Vagina (tissue), 2 donors: ENCODE measurements at regions not wholly inside any gene's neighbourhood (a gene's known extent, or its start where the extent isn't known, plus 50 kb on each side); places are given as distances from the start of the nearest gene placed in this dataset.

ENCODE experiments used
- DNase-seq, 2 donors: peaks; one replicate each; pipeline ENCODE4 v3.0.0-alpha.2; 2017; ENCODE audit errors: extremely low spot score in 2 of 2
- H3K27ac ChIP-seq: fragments of 200-600 bp; sonication (generic); one replicate; pipeline ENCODE4 v1.5.1; 2019
- H3K27me3 ChIP-seq: fragments of 200-600 bp; sonication (generic); one replicate; pipeline ENCODE4 v1.5.1; 2019
- H3K36me3 ChIP-seq, 2 donors: fragments of 200-600 bp; sonication (generic); one replicate each; pipeline ENCODE4 v1.5.1; 2017 to 2019
- H3K4me1 ChIP-seq: fragments of 200-600 bp; sonication (generic); one replicate; pipeline ENCODE4 v1.5.1; 2019
- H3K4me3 ChIP-seq, 2 donors: fragments of 200-600 bp; sonication (generic); 1 replicate in 1 of 2; 2 replicates in 1 of 2; pipeline ENCODE4 v1.5.1; 2016 to 2019
- H3K9me3 ChIP-seq: fragments of 200-600 bp; sonication (generic); one replicate; pipeline ENCODE4 v1.5.1; 2019
- POLR2A ChIP-seq, 2 donors: fragments of 450-650 bp; IDR thresholded peaks; one replicate each; pipeline ENCODE4 v1.6.1; 2017; ENCODE audit warnings: antibody characterized with exemption in 2 of 2, mild to moderate bottlenecking in 2 of 2, moderate library complexity in 2 of 2
- POLR2AphosphoS5 ChIP-seq, 2 donors: sonication (generic); formaldehyde crosslinking; IDR thresholded peaks; one replicate each; pipeline ENCODE4 v1.9.0; 2017; ENCODE audit warnings: antibody characterized with exemption in 2 of 2, mild to moderate bottlenecking in 2 of 2, low read depth in 1 of 2; ENCODE audit not compliant: insufficient read depth in 1 of 2
- intact Hi-C: fragments of 100-400 bp; cut with DNase I; formaldehyde crosslinking; loops from one replicate; pipeline ENCODE4 v1.15.1; 2023
- TF ChIP-seq, protein P1 (sequence below), 3 experiments: fragments of 450-650 bp in 2 of 3; fragments of 200-600 bp in 1 of 3; sonication (generic) in 1 of 3; IDR thresholded peaks; one replicate each; pipeline ENCODE4 v1.5.1; 2017 to 2019; ENCODE audit warnings: antibody characterized with exemption in 3 of 3, mild to moderate bottlenecking in 2 of 3, moderate library complexity in 2 of 3

DNA sequence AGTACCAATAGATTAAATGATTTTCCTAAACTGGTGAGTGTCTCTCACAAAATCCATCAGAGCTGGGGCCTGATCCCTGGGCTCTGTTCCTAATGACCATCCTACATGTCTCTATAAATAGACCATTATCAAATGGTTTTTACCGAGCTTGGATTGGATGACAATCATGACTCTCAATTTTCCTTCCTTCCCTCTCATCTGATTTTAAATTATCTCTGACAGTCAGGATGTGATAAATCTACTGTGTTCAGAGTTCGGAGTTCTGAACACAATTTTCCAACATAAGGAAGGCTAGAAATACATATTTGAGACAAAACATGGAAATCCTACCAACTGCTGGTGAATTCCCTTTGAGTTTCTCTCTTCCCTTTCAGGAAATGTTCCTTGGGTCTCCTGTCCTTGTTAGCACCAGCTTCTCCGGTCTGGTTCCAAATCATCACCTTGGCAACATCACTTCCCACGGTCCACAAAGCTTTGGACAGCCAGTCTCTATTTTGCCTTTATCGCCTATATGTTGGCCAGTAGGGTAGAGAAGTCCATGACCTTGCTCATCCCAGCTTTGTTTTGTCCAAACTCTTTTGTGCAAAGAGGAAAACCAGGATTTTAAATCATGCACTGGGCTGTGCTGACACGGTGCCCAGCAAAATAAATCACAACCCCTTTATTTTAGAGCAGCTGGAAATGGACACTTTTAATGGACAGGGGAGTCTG, 139.6 kb upstream of the ITGA6 start:
- H3K9me3 ChIP-seq = no peaks in the 10 kb centered on the region
- no peak for DNase-seq

GRCh38 chr2:172288603-172289002, 138.8 kb upstream of the ITGA6 start:
- no peak overlapping the region for H3K4me3 ChIP-seq
- no peaks in the 10 kb centered on the region for H3K9me3 ChIP-seq
- no peak for DNase-seq
- peaks cover 25% of the 10 kb centered on the region for H3K4me1 ChIP-seq
- H3K27ac ChIP-seq = no peak overlapping the region
- no peak for TF ChIP-seq POLR2A (IDR thresholded peaks at IDR 0.05)
- TF ChIP-seq, protein P1, sequence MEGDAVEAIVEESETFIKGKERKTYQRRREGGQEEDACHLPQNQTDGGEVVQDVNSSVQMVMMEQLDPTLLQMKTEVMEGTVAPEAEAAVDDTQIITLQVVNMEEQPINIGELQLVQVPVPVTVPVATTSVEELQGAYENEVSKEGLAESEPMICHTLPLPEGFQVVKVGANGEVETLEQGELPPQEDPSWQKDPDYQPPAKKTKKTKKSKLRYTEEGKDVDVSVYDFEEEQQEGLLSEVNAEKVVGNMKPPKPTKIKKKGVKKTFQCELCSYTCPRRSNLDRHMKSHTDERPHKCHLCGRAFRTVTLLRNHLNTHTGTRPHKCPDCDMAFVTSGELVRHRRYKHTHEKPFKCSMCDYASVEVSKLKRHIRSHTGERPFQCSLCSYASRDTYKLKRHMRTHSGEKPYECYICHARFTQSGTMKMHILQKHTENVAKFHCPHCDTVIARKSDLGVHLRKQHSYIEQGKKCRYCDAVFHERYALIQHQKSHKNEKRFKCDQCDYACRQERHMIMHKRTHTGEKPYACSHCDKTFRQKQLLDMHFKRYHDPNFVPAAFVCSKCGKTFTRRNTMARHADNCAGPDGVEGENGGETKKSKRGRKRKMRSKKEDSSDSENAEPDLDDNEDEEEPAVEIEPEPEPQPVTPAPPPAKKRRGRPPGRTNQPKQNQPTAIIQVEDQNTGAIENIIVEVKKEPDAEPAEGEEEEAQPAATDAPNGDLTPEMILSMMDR (IDR thresholded peaks at IDR 0.05) = no peak
- TF ChIP-seq POLR2AphosphoS5 (IDR thresholded peaks at IDR 0.05; ENCODE audit: insufficient read depth in 1 of 2, low read depth in 1 of 2) = no peak
- intact Hi-C loops = no loop called here
- no peaks in the 10 kb centered on the region for H3K27me3 ChIP-seq
- no peaks in the 10 kb centered on the region for H3K36me3 ChIP-seq

More for the DNA sequence above, 139.6 kb upstream of the ITGA6 start:
- no peak for TF ChIP-seq POLR2AphosphoS5 (IDR thresholded peaks at IDR 0.05; ENCODE audit: insufficient read depth in 1 of 2, low read depth in 1 of 2)
- no peak for TF ChIP-seq POLR2A (IDR thresholded peaks at IDR 0.05)
- TF ChIP-seq, protein P1 (IDR thresholded peaks at IDR 0.05) = no peak
- Histone ChIP-seq H3K4me3 (no peak overlapping the region), H3K27ac (no peak overlapping the region), H3K4me1 (peaks cover 25% of the 10 kb centered on the region), H3K36me3 (no peaks in the 10 kb centered on the region), H3K27me3 (no peaks in the 10 kb centered on the region)
- intact Hi-C loops = no loop called here

DNA sequence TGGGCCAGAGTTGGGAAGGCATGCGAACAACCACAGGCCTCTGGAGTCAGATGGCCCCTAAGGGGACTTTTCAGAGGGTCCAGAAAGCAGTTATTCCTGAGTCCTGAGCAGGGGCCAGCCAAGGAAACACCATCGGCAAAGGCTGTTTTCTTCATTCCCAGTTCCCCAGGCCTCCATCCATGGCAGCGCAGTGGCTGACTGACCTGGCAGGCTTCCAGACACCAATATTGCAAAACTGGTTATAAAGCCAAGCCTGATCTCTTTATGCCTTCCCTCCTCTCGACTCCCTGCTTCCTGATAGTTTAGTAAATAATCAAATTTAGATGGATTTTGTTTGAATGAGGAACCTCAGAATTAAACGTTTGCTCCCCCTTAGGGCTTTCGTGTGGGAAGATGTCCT, 133.4 kb upstream of the ITGA6 start:
- TF ChIP-seq POLR2A (IDR thresholded peaks at IDR 0.05) = no peak
- no peak for TF ChIP-seq POLR2AphosphoS5 (IDR thresholded peaks at IDR 0.05; ENCODE audit: insufficient read depth in 1 of 2, low read depth in 1 of 2)
- TF ChIP-seq, protein P1 (IDR thresholded peaks at IDR 0.05) = no peak
- H3K4me3 ChIP-seq = no peak overlapping the region
- intact Hi-C loops = no loop called here
- H3K27ac ChIP-seq = no peak overlapping the region
- DNase-seq = no peak
- H3K9me3 ChIP-seq = no peaks in the 10 kb centered on the region
- H3K36me3 ChIP-seq = no peaks in the 10 kb centered on the region
- peaks cover 9% of the 10 kb centered on the region for H3K4me1 ChIP-seq
- H3K27me3 ChIP-seq = no peaks in the 10 kb centered on the region

GRCh38 chr2:172294983-172295382, 132.4 kb upstream of the ITGA6 start:
- no peaks in the 10 kb centered on the region for H3K27me3 ChIP-seq
- no peak overlapping the region for H3K4me3 ChIP-seq
- DNase-seq = no peak
- H3K36me3 ChIP-seq = no peaks in the 10 kb centered on the region
- intact Hi-C loops = no loop called here
- TF ChIP-seq, protein P1 (IDR thresholded peaks at IDR 0.05) = no peak
- no peak for TF ChIP-seq POLR2AphosphoS5 (IDR thresholded peaks at IDR 0.05; ENCODE audit: insufficient read depth in 1 of 2, low read depth in 1 of 2)
- TF ChIP-seq POLR2A (IDR thresholded peaks at IDR 0.05) = no peak
- H3K4me1 ChIP-seq = peaks cover 9% of the 10 kb centered on the region
- no peak overlapping the region for H3K27ac ChIP-seq
- H3K9me3 ChIP-seq = no peaks in the 10 kb centered on the region

- no peaks in the 10 kb centered on the region for H3K27me3 ChIP-seq
- H3K4me3 ChIP-seq = no peak overlapping the region
- H3K4me1 ChIP-seq = peaks cover 9% of the 10 kb centered on the region
- H3K9me3 ChIP-seq = no peaks in the 10 kb centered on the region
- no peak for DNase-seq
- H3K36me3 ChIP-seq = no peaks in the 10 kb centered on the region
- intact Hi-C loops = no loop called here
- no peak for TF ChIP-seq POLR2A (IDR thresholded peaks at IDR 0.05)
- no peak for TF ChIP-seq POLR2AphosphoS5 (IDR thresholded peaks at IDR 0.05; ENCODE audit: insufficient read depth in 1 of 2, low read depth in 1 of 2)
- H3K27ac ChIP-seq = no peak overlapping the region
Observed at GRCh38 chr2:172295677-172296076, 131.7 kb upstream of the ITGA6 start.
